GM12864 (cell line): ENCODE measurements at regions not wholly inside any gene's neighbourhood (a gene's known extent, or its start where the extent isn't known, plus 50 kb on each side); places are given as distances from the start of the nearest gene placed in this dataset.

ENCODE experiments used
- DNase-seq: peaks from one replicate; pipeline ENCODE4 v3.0.0-alpha.2; 2011; ENCODE audit warnings: low read depth
- H3K4me3 ChIP-seq: 2 replicates; pipeline ENCODE4 v1.5.1; 2011; ENCODE audit warnings: mild to moderate bottlenecking, low read depth, low read length, control low read depth
- CTCF ChIP-seq: IDR thresholded peaks from 2 replicates; pipeline ENCODE4 v1.5.1; 2011; ENCODE audit warnings: low read depth, mild to moderate bottlenecking, moderate library complexity, low read length, control low read depth, inconsistent platforms; ENCODE audit errors: missing control alignments

- TF ChIP-seq CTCF = no peak
- no peak for DNase-seq
- no peak overlapping the region for H3K4me3 ChIP-seq
These were observed 236.5 kb downstream of the GLUD2 start for GRCh38 chrX:121283921-121284320.

- no peak for DNase-seq
- no peak for TF ChIP-seq CTCF
These were observed 251.1 kb downstream of the GLUD2 start for GRCh38 chrX:121298499-121298898.

GRCh38 chrX:121301356-121301755, 253.9 kb downstream of the GLUD2 start:
- TF ChIP-seq CTCF = no peak
- no peak overlapping the region for H3K4me3 ChIP-seq
- no peak for DNase-seq

More at GRCh38 chrX:121298499-121298898, 251.1 kb downstream of the GLUD2 start:
- no peak overlapping the region for H3K4me3 ChIP-seq

GRCh38 chrX:121301822-121302221, 254.4 kb downstream of the GLUD2 start:
- no peak for DNase-seq
- no peak overlapping the region for H3K4me3 ChIP-seq
- TF ChIP-seq CTCF = no peak

GRCh38 chrX:121307449-121307848, 260.0 kb downstream of the GLUD2 start:
- TF ChIP-seq CTCF = no peak
- no peak overlapping the region for H3K4me3 ChIP-seq
- peak; percentile 57 for DNase-seq

- peak; percentile 47 for TF ChIP-seq CTCF
- peak; percentile 36 for DNase-seq
- H3K4me3 ChIP-seq = no peak overlapping the region
These were observed 260.9 kb downstream of the GLUD2 start for GRCh38 chrX:121308276-121308805.

- TF ChIP-seq CTCF = no peak
- H3K4me3 ChIP-seq = no peak overlapping the region
- no peak for DNase-seq
These were observed 263.4 kb downstream of the GLUD2 start for GRCh38 chrX:121310820-121311219.
